ENCODE measurements at regions not wholly inside any gene's neighbourhood (a gene's known extent, or its start where the extent isn't known, plus 50 kb on each side); places are given as distances from the start of the nearest gene placed in this dataset.

- DNase-seq (ENCODE audit: low read depth, low spot score) = no peak
- H3K4me3 ChIP-seq (ENCODE audit: low read depth, low read length) = no peak overlapping the region
- TF ChIP-seq CTCF (IDR thresholded peaks at IDR 0.05; ENCODE audit: insufficient read depth, low read length, missing control alignments) = no peak
- ChIA-PET POLR2A (no interaction called here), CTCF (no interaction called here)
Observed at GRCh38 chr3:67318162-67318561, 320.1 kb downstream of the KBTBD8 start.

GRCh38 chr3:67324554-67324953, 326.4 kb downstream of the KBTBD8 start:
- CTCF ChIA-PET = no interaction called here

More at GRCh38 chr3:67324554-67324953, 326.4 kb downstream of the KBTBD8 start:
- DNase-seq (ENCODE audit: low read depth, low spot score) = no peak
- H3K4me3 ChIP-seq (ENCODE audit: low read depth, low read length) = no peak overlapping the region
- no peak for TF ChIP-seq CTCF (IDR thresholded peaks at IDR 0.05; ENCODE audit: insufficient read depth, low read length, missing control alignments)
- POLR2A ChIA-PET = no interaction called here
